ENCODE measurements at regions not wholly inside any gene's neighbourhood (a gene's known extent, or its start where the extent isn't known, plus 50 kb on each side); places are given as distances from the start of the nearest gene placed in this dataset.

DNA sequence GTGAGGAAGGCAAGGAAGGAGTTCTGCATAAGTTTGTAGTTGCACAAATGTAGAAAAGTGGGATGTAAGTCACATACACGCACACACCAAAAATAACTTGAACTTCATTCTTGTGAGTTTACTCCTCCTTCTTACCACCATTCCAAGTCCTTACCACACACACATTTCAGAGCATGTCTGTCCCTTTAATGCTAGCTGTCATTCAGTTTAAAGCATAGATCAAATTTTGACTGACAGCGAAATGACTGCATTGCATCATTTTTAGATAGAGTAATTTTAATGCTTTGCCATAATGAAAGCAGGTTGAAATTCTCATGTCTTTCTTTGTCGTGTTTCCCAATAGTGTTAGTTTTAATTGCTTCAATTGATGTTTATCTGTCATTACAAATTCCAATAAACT is 629.6 kb upstream of the HTR2C start:
- peaks cover 0 to 18% of the 10 kb centered on the region in 2 experiments; a peak in 2 of 4 replicates for H3K79me2 ChIP-seq (ENCODE audit: control insufficient read depth in 1 of 2, insufficient read depth in 2 of 2, low read length in 2 of 2)
- WGBS, 2 experiments (ENCODE audit: extremely low coverage in 1 of 2, insufficient coverage in 1 of 2, insufficient read length in 1 of 2, insufficient replicate concordance in 2 of 2, low coverage in 1 of 2, low lambda C conversion rate in 2 of 2, missing lambda C conversion rate in 1 of 2), result 98% methylated on average over 3 of the region's 3 CpGs; no CpG with 5 or more reads in 1 of the 2 experiments
- H3K56ac ChIP-seq (replicated peaks; ENCODE audit: insufficient read length, low read depth, low read length), result no peak overlapping the region
- no peak for DNase-seq (ENCODE audit: low read depth in 1 of 2, low spot score in 2 of 2)
- POLR2A ChIA-PET (ENCODE audit: partially characterized antibody), result no interaction called here
- no peaks in the 10 kb centered on the region for H3K27me3 ChIP-seq (replicated peaks in 1 of 4; ENCODE audit: control insufficient read depth in 3 of 4, extremely low read depth in 1 of 4, insufficient read depth in 3 of 4, low read length in 3 of 4)
- H3K4me3 ChIP-seq (ENCODE audit: extremely low read depth in 1 of 4, insufficient read depth in 2 of 4, low read depth in 3 of 4, low read length in 4 of 4), result no peak overlapping the region
- H3K36me3 ChIP-seq (ENCODE audit: control insufficient read depth in 2 of 4, insufficient read depth in 4 of 4, low read length in 3 of 4), result peaks cover 0 to 37% (median 4%) of the 10 kb centered on the region in 4 experiments; a peak in 3 of 8 replicates
- no peak overlapping the region for H4K91ac ChIP-seq (replicated peaks; ENCODE audit: insufficient read length, low read length)
- H3K14ac ChIP-seq (ENCODE audit: insufficient read length), result no peak overlapping the region
- H3K4ac ChIP-seq (replicated peaks; ENCODE audit: insufficient read length, low read depth, low read length), result no peak overlapping the region
- TF ChIP-seq EP300 (IDR thresholded peaks at IDR 0.05; ENCODE audit: borderline replicate concordance in 1 of 2, low read depth in 2 of 2, low read length in 2 of 2) (no peak), YY1 (IDR thresholded peaks at IDR 0.05; ENCODE audit: low read depth, low read length) (no peak), BRCA1 (IDR thresholded peaks at IDR 0.05; ENCODE audit: low read depth, low read length) (no peak)
- TF ChIP-seq, protein P1, sequence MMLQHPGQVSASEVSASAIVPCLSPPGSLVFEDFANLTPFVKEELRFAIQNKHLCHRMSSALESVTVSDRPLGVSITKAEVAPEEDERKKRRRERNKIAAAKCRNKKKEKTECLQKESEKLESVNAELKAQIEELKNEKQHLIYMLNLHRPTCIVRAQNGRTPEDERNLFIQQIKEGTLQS (IDR thresholded peaks at IDR 0.05; ENCODE audit: insufficient read depth, low read depth, low read length), result no peak
- no peaks in the 10 kb centered on the region for H4K20me1 ChIP-seq (replicated peaks in 1 of 2; ENCODE audit: control insufficient read depth in 1 of 2, insufficient read depth in 2 of 2, low read length in 2 of 2)
- no peak overlapping the region for H4K5ac ChIP-seq (ENCODE audit: insufficient read length, low read depth, low read length)
- H2AK5ac ChIP-seq (ENCODE audit: low read depth, low read length), result no peak overlapping the region
- no peak overlapping the region for H2BK120ac ChIP-seq (replicated peaks; ENCODE audit: low read depth, low read length)
- no peak overlapping the region for H2BK20ac ChIP-seq (ENCODE audit: low read length)
- no peak overlapping the region for H4K8ac ChIP-seq (ENCODE audit: extremely low read depth, insufficient read depth, low read length)
- H3K18ac ChIP-seq (ENCODE audit: extremely low read depth, low read length), result no peak overlapping the region
- H3K23me2 ChIP-seq (ENCODE audit: low read depth, low read length), result no peaks in the 10 kb centered on the region; the same call in 1 of the 2 replicates
- no peak overlapping the region for H2AFZ ChIP-seq (ENCODE audit: low read length)
- no peak overlapping the region for H2BK5ac ChIP-seq (ENCODE audit: low read depth, low read length)
- peaks cover 0 to 9% (median 0%) of the 10 kb centered on the region in 4 experiments; a peak in 2 of 7 replicates for H3K4me1 ChIP-seq (replicated peaks in 1 of 4; ENCODE audit: control insufficient read depth in 3 of 4, insufficient read depth in 4 of 4, low read length in 3 of 4)
- H3K79me1 ChIP-seq (ENCODE audit: low read depth, low read length), result no peaks in the 10 kb centered on the region
- H3K9me3 ChIP-seq (ENCODE audit: insufficient read depth in 2 of 2, low read depth in 1 of 2, low read length in 1 of 2), result no peaks in the 10 kb centered on the region
- no peak overlapping the region for H3K23ac ChIP-seq (ENCODE audit: insufficient read length)
- H3K27ac ChIP-seq (ENCODE audit: low read depth, low read length), result no peak overlapping the region
- no peak overlapping the region for H3K9ac ChIP-seq (replicated peaks in 1 of 4; ENCODE audit: extremely low read depth in 1 of 4, low read depth in 3 of 4, low read length in 3 of 4)
- FAIRE-seq, result peak; percentile 82
- H2BK12ac ChIP-seq (ENCODE audit: low read depth, low read length), result no peak overlapping the region
- CTCF ChIA-PET (ENCODE audit: partially characterized antibody), result no interaction called here
- no peak overlapping the region for H3K4me2 ChIP-seq (ENCODE audit: insufficient read depth in 1 of 2, low read depth in 2 of 2, low read length in 2 of 2)
- no peak overlapping the region for H2BK15ac ChIP-seq (ENCODE audit: low read length)
